ENCODE measurements at regions not wholly inside any gene's neighbourhood (a gene's known extent, or its start where the extent isn't known, plus 50 kb on each side); places are given as distances from the start of the nearest gene placed in this dataset.

DNA sequence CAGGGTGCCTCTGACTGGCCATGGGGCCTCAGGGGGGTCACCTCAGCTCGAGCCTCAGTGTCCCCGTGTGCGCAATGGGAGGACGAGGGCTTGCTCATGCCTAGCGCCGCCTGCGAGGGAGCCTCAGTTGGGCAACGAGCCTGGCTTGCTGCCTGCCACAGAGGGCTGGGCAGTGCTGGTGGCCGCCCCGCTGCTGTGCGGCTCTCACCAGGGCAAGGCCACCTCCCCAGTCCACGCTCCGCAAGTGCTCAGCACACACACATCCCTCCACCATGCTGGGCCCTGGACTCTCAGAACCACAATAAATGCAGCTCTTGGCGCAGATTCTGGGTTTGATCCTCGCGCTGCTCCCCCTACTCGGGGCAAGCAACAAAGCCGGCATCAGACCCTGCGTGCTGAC, 76.2 kb downstream of the ENGASE start:
- TF ChIP-seq CTCF (IDR thresholded peaks at IDR 0.05), result no peak
- H3K4me3 ChIP-seq, result no peak overlapping the region
- H3K36me3 ChIP-seq, result no peaks in the 10 kb centered on the region
- no peaks in the 10 kb centered on the region for H3K9me3 ChIP-seq
- DNase-seq, result no peak
- no peak overlapping the region for H3K27ac ChIP-seq
- H3K4me1 ChIP-seq, result no peaks in the 10 kb centered on the region
- intact Hi-C loops (cut with DNase I; ENCODE audit: low total_unique reads), result no loop called here
- H3K27me3 ChIP-seq, result peaks cover 0 to 94% of the 10 kb centered on the region in 2 donors

DNA sequence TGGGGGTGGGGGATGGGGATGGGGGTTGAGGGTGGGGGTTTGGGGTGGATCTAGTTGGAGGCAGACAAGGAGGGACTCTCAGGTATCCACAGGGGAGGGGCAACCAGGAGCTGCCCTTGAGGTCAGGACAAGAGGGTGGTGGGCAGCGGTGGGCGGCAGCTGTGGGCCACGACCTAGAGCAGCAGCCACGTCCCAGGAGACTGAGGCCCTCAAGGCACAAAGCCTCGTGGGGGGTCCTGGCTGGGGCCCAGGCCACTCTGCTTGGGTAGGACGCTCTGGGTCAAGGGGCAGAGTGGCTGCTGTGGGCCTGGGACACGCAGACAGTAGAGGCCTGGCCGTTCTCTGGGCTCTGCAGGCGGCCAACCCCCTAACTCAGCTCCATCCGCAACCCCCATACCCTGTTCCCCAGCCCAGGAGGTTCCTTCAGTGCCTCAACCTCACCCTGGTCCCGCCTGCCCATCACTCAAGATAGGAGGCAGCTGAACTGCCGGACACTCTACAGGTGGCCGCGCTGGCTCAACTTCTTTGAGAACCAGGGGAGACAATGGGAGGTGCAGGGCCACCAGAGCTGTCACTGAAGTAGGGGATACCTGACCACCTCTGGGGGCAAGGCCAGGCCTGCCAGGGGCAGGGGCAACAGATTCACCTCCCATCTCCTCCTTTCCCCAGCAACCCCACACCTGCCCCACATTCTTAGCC, 75.6 kb downstream of the ENGASE start:
- intact Hi-C loops (cut with DNase I; ENCODE audit: low total_unique reads), result no loop called here
- H3K9me3 ChIP-seq, result no peaks in the 10 kb centered on the region
- no peak overlapping the region for H3K4me3 ChIP-seq
- no peaks in the 10 kb centered on the region for H3K36me3 ChIP-seq
- DNase-seq, result no peak
- no peaks in the 10 kb centered on the region for H3K4me1 ChIP-seq
- no peak for TF ChIP-seq CTCF (IDR thresholded peaks at IDR 0.05)
- H3K27ac ChIP-seq, result no peak overlapping the region
- peaks cover 0 to 91% of the 10 kb centered on the region in 2 donors for H3K27me3 ChIP-seq

GRCh38 chr17:79148584-79148983, 74.0 kb downstream of the ENGASE start:
- H3K9me3 ChIP-seq, result no peaks in the 10 kb centered on the region
- intact Hi-C loops (cut with DNase I; ENCODE audit: low total_unique reads), result no loop called here
- H3K36me3 ChIP-seq, result no peaks in the 10 kb centered on the region
- H3K27ac ChIP-seq, result no peak overlapping the region
- no peaks in the 10 kb centered on the region for H3K4me1 ChIP-seq
- TF ChIP-seq CTCF (IDR thresholded peaks at IDR 0.05), result no peak
- no peak overlapping the region for H3K4me3 ChIP-seq
- DNase-seq, result no peak
- peaks cover 0 to 91% of the 10 kb centered on the region in 2 donors for H3K27me3 ChIP-seq

GRCh38 chr17:79147746-79148506, 73.3 kb downstream of the ENGASE start:
- Histone ChIP-seq H3K9me3 (no peaks in the 10 kb centered on the region), H3K36me3 (no peaks in the 10 kb centered on the region), H3K4me1 (no peaks in the 10 kb centered on the region), H3K27ac (no peak overlapping the region), H3K4me3 (no peak overlapping the region), H3K27me3 (peaks cover 0 to 91% of the 10 kb centered on the region in 2 donors)
- TF ChIP-seq CTCF (IDR thresholded peaks at IDR 0.05), result no peak
- DNase-seq, result no peak
- intact Hi-C loops (cut with DNase I; ENCODE audit: low total_unique reads), result no loop called here

DNA sequence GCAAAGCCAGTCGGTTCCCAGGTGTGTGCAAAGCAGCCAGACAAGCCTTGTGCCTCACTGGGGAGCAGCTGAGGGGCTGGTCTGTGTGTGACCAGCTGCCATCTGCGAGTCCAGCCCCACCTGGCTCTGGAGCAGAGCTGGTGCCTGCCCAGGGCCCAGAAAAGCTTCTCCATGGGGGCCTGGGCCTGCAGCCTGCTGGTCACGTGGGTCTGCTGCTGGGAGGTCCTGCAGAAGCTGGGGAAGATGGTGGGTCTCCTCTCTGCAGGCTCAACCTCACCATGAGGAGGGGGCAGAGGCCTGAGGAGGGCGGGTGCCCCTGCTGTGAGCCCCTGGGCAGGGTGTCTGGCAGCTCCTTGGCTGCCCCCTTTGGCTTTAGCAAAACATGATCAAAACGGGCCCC, 71.9 kb downstream of the ENGASE start:
- TF ChIP-seq CTCF (IDR thresholded peaks at IDR 0.05), result no peak
- Histone ChIP-seq H3K27me3 (peaks cover 0 to 92% of the 10 kb centered on the region in 2 donors), H3K9me3 (no peaks in the 10 kb centered on the region), H3K27ac (no peak overlapping the region), H3K4me1 (no peaks in the 10 kb centered on the region), H3K36me3 (no peaks in the 10 kb centered on the region), H3K4me3 (no peak overlapping the region)
- intact Hi-C loops (cut with DNase I; ENCODE audit: low total_unique reads), result no loop called here
- DNase-seq, result no peak
